H9 (cell line): ENCODE measurements at regions not wholly inside any gene's neighbourhood (a gene's known extent, or its start where the extent isn't known, plus 50 kb on each side); places are given as distances from the start of the nearest gene placed in this dataset.

Experiments
- DNase-seq: peaks from one replicate; pipeline ENCODE4 v3.0.0-alpha.2; 2017
- H2AFZ ChIP-seq: one replicate; pipeline ENCODE4 v1.6.1; 2013; ENCODE audit warnings: mild to moderate bottlenecking, low read length, control low read depth, moderate library complexity
- H2AK5ac ChIP-seq: 2 replicates; pipeline ENCODE4 v1.6.1; 2013; ENCODE audit warnings: low read length, control low read depth, mixed read lengths; ENCODE audit not compliant: insufficient read length
- H2BK120ac ChIP-seq: one replicate; pipeline ENCODE4 v1.6.1; 2013; ENCODE audit warnings: low read depth, mild to moderate bottlenecking, low read length, control low read depth, inconsistent platforms; ENCODE audit not compliant: poor library complexity, severe bottlenecking
- H2BK12ac ChIP-seq: 2 replicates; pipeline ENCODE4 v1.6.1; 2013; ENCODE audit warnings: low read length, control low read depth, mixed read lengths, low read depth; ENCODE audit not compliant: insufficient read length
- H2BK15ac ChIP-seq: 2 replicates; pipeline ENCODE4 v1.6.1; 2013; ENCODE audit warnings: low read depth, low read length, control low read depth
- H2BK20ac ChIP-seq: one replicate; pipeline ENCODE4 v1.6.1; 2013; ENCODE audit warnings: low read depth, mild to moderate bottlenecking, low read length, control low read depth, inconsistent platforms; ENCODE audit not compliant: poor library complexity, severe bottlenecking
- H2BK5ac ChIP-seq: 2 replicates; pipeline ENCODE4 v1.6.1; 2013; ENCODE audit warnings: low read length, control low read depth, mixed read lengths; ENCODE audit not compliant: insufficient read length
- H3K14ac ChIP-seq: 2 replicates; pipeline ENCODE4 v1.6.1; 2013; ENCODE audit warnings: low read length, control low read depth; ENCODE audit not compliant: insufficient read depth
- H3K18ac ChIP-seq: 2 replicates; pipeline ENCODE4 v1.6.1; 2013; ENCODE audit warnings: low read depth, mild to moderate bottlenecking, mixed read lengths, low read length, control low read depth; ENCODE audit not compliant: insufficient read length
- H3K23ac ChIP-seq: 2 replicates; pipeline ENCODE4 v1.6.1; 2013; ENCODE audit warnings: low read length, control low read depth, mixed read lengths, low read depth; ENCODE audit not compliant: insufficient read length
- H3K23me2 ChIP-seq: 2 replicates; pipeline ENCODE4 v1.6.1; 2013; ENCODE audit warnings: low read depth, mild to moderate bottlenecking, mixed read lengths, low read length, control low read depth; ENCODE audit not compliant: insufficient read length, poor library complexity, severe bottlenecking
- H3K27ac ChIP-seq: 2 replicates; pipeline ENCODE4 v1.5.1; 2013; ENCODE audit warnings: low read length, control low read depth, mixed read lengths, low read depth; ENCODE audit not compliant: insufficient read length
- H3K27me3 ChIP-seq: 2 replicates; pipeline ENCODE4 v1.6.1; 2013; ENCODE audit warnings: low read length, control low read depth, inconsistent platforms; ENCODE audit not compliant: insufficient read depth
- H3K4ac ChIP-seq: 2 replicates; pipeline ENCODE4 v1.6.1; 2013; ENCODE audit warnings: low read depth, mild to moderate bottlenecking, control low read depth, inconsistent platforms, low read length, moderate library complexity
- H3K4me1 ChIP-seq: 2 replicates; pipeline ENCODE4 v1.6.1; 2013; ENCODE audit warnings: low read length, control low read depth, inconsistent platforms; ENCODE audit not compliant: insufficient read depth
- H3K4me2 ChIP-seq: 2 replicates; pipeline ENCODE4 v1.6.1; 2013; ENCODE audit warnings: low read length, control low read depth, mixed read lengths; ENCODE audit not compliant: insufficient read length, insufficient read depth
- H3K56ac ChIP-seq: 2 replicates; pipeline ENCODE4 v1.6.1; 2013; ENCODE audit warnings: low read depth, mild to moderate bottlenecking, mixed read lengths, low read length, control low read depth; ENCODE audit not compliant: insufficient read length
- H3K79me1 ChIP-seq: 2 replicates; pipeline ENCODE4 v1.6.1; 2013; ENCODE audit warnings: low read depth, mild to moderate bottlenecking, moderate library complexity, low read length, control low read depth, inconsistent platforms; ENCODE audit not compliant: insufficient read depth, poor library complexity, severe bottlenecking
- H3K79me2 ChIP-seq: 2 replicates; pipeline ENCODE4 v1.6.1; 2013; ENCODE audit warnings: low read length, control low read depth, inconsistent platforms; ENCODE audit not compliant: insufficient read depth
- H3K9ac ChIP-seq: 2 replicates; pipeline ENCODE4 v1.6.1; 2013; ENCODE audit warnings: low read length, control low read depth, mixed read lengths; ENCODE audit not compliant: insufficient read length; ENCODE audit errors: extremely low read depth
- H3K9me3 ChIP-seq: one replicate; pipeline ENCODE4 v1.6.1; 2013; ENCODE audit warnings: low read depth, low read length, inconsistent platforms; ENCODE audit not compliant: control insufficient read depth
- H3T11ph ChIP-seq: one replicate; pipeline ENCODE4 v1.6.1; 2013; ENCODE audit warnings: mild to moderate bottlenecking, low read length, control low read depth, inconsistent platforms
- H4K20me1 ChIP-seq: one replicate; pipeline ENCODE4 v1.6.1; 2013; ENCODE audit not compliant: control insufficient read depth, insufficient read length, insufficient read depth
- H4K5ac ChIP-seq: 2 replicates; pipeline ENCODE4 v1.6.1; 2013; ENCODE audit warnings: low read depth, mild to moderate bottlenecking, mixed read lengths, low read length, control low read depth; ENCODE audit not compliant: insufficient read length
- H4K8ac ChIP-seq: replicated peaks from 2 replicates; pipeline ENCODE4 v1.6.1; 2013; ENCODE audit warnings: low read length, control low read depth, mixed read lengths, low read depth; ENCODE audit not compliant: insufficient read length
- H4K91ac ChIP-seq: 2 replicates; pipeline ENCODE4 v1.6.1; 2013; ENCODE audit warnings: low read depth, mild to moderate bottlenecking, moderate library complexity, mixed read lengths, low read length, control low read depth; ENCODE audit not compliant: insufficient read length
- H3K27ac Mint-ChIP-seq, 3 experiments: 2 replicates in 2 of 3; 3 replicates in 1 of 3; pipeline ENCODE4 v1.8.0; 2020 to 2021; ENCODE audit warnings: mixed read lengths in 3 of 3, mild to moderate bottlenecking in 1 of 3, moderate library complexity in 1 of 3
- H3K27me3 Mint-ChIP-seq: 2 replicates; pipeline ENCODE4 v1.8.0; 2021; ENCODE audit warnings: low read depth, mild to moderate bottlenecking, moderate library complexity, mixed read lengths
- H3K36me3 Mint-ChIP-seq, 3 experiments: 2 replicates in 2 of 3; 3 replicates in 1 of 3; pipeline ENCODE4 v1.8.0; 2020 to 2021; ENCODE audit warnings: low read depth in 3 of 3, mixed read lengths in 3 of 3; ENCODE audit not compliant: insufficient read depth in 1 of 3
- H3K4me1 Mint-ChIP-seq, 2 experiments: 2 replicates each; pipeline ENCODE4 v1.8.0; 2020; ENCODE audit warnings: mixed read lengths in 2 of 2
- H3K4me3 Mint-ChIP-seq, 2 experiments: 2 replicates in 1 of 2; 3 replicates in 1 of 2; pipeline ENCODE4 v1.8.0; 2020 to 2021; ENCODE audit warnings: mild to moderate bottlenecking in 2 of 2, mixed read lengths in 2 of 2, moderate library complexity in 1 of 2
- H3K9me3 Mint-ChIP-seq, 2 experiments: 2 replicates in 1 of 2; 3 replicates in 1 of 2; pipeline ENCODE4 v1.8.0; 2020; ENCODE audit warnings: mild to moderate bottlenecking in 2 of 2, mixed read lengths in 2 of 2, moderate library complexity in 1 of 2
- WGBS: extraction: QIAGEN DNeasy Blood & Tissue Kit; methylation state at CpG from one replicate; pipeline ENCODE4 v1.1.7; 2013; ENCODE audit warnings: missing lambda C conversion rate, low lambda C conversion rate, mixed read lengths; ENCODE audit not compliant: insufficient read length; ENCODE audit errors: extremely low coverage; 5-methylcytosine and 5-hydroxymethylcytosine counted together
- TF ChIP-seq, protein P1 (sequence below): fragments of 200-600 bp; sonication (generic); conservative IDR thresholded peaks from 3 replicates; pipeline ENCODE4 v1.8.0; 2021; ENCODE audit warnings: antibody characterized with exemption, mild to moderate bottlenecking

DNA sequence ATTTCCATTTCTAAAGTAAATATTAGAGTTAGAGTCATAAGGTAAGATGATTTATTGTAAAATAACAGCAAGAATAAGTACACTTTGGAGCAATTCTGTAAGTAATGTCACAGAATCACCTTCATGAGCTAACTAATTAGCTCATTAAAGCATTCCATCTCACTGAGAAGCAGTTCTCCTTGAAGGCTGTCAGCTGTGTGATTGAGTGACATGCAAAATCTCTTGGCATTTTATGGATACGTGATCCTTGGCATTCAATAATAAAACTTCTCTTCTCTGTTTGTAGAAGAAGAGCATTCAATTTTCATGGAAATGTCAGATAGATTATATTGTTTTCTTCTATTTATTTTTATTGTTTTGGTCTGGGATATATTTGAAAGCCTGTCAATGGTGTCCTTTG, 1389.3 kb downstream of the GATA3 start:
- H3K9ac ChIP-seq, result no peak overlapping the region
- TF ChIP-seq, protein P1, sequence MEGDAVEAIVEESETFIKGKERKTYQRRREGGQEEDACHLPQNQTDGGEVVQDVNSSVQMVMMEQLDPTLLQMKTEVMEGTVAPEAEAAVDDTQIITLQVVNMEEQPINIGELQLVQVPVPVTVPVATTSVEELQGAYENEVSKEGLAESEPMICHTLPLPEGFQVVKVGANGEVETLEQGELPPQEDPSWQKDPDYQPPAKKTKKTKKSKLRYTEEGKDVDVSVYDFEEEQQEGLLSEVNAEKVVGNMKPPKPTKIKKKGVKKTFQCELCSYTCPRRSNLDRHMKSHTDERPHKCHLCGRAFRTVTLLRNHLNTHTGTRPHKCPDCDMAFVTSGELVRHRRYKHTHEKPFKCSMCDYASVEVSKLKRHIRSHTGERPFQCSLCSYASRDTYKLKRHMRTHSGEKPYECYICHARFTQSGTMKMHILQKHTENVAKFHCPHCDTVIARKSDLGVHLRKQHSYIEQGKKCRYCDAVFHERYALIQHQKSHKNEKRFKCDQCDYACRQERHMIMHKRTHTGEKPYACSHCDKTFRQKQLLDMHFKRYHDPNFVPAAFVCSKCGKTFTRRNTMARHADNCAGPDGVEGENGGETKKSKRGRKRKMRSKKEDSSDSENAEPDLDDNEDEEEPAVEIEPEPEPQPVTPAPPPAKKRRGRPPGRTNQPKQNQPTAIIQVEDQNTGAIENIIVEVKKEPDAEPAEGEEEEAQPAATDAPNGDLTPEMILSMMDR, result no peak
- no CpG with 5 or more reads among the region's 1 CpG for WGBS

More for the DNA sequence above, 1389.3 kb downstream of the GATA3 start:
- Histone ChIP-seq H4K91ac (no peak overlapping the region), H3K79me2 (no peaks in the 10 kb centered on the region), H4K20me1 (no peaks in the 10 kb centered on the region), H3K56ac (no peak overlapping the region), H3K23ac (no peak overlapping the region), H3K14ac (no peak overlapping the region), H2AK5ac (no peak overlapping the region), H3K4me2 (no peak overlapping the region), H2AFZ (no peak overlapping the region), H2BK120ac (no peak overlapping the region), H3K18ac (no peak overlapping the region), H3K9me3 (no peaks in the 10 kb centered on the region), H4K5ac (no peak overlapping the region), H3K27me3 (no peaks in the 10 kb centered on the region), H2BK5ac (no peak overlapping the region), H2BK15ac (no peak overlapping the region), H3K79me1 (no peaks in the 10 kb centered on the region), H3T11ph (no peak overlapping the region), H4K8ac (no peak overlapping the region), H3K4me1 (no peaks in the 10 kb centered on the region), H3K27ac (no peak overlapping the region), H2BK12ac (no peak overlapping the region), H3K23me2 (no peaks in the 10 kb centered on the region), H2BK20ac (no peak overlapping the region), H3K4ac (no peak overlapping the region)
- DNase-seq, result no peak
- no peak overlapping the region for H3K4me3 Mint-ChIP-seq
- no peak overlapping the region for H3K27ac Mint-ChIP-seq
- no peaks in the 10 kb centered on the region for H3K27me3 Mint-ChIP-seq
- peaks cover 0 to 3% of the 10 kb centered on the region in 2 experiments; a peak in 2 of 5 replicates for H3K9me3 Mint-ChIP-seq
- H3K4me1 Mint-ChIP-seq, result no peaks in the 10 kb centered on the region
- no peaks in the 10 kb centered on the region for H3K36me3 Mint-ChIP-seq
